ENCODE measurements at regions not wholly inside any gene's neighbourhood (a gene's known extent, or its start where the extent isn't known, plus 50 kb on each side); places are given as distances from the start of the nearest gene placed in this dataset.
"Not testable (repeated sequence)": the region's sequence is repeated elsewhere in the genome, so short reads cannot be mapped to it uniquely, and the experiment has no call there.

DNA sequence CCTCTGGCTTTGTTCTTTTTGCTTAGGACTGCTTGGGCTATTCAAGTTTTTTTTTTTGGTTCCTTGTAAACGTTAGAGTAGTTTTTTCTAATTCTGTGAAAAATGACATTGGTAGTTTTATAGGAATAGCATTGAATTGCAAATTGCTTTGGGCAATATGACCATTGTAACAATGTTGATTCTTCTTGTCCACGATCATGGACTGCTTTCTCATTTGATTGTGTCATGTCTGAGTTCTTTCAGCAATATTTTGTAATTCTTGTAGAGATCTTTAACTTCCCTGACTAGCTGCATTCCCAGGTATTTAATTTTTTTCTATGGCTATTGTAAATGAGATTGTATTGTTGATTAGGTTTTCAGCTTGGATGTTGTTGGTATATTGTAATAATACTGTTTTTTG, 286.2 kb upstream of the C1QTNF3 start:
- not testable (repeated sequence) for DNase-seq (ENCODE audit: low read depth)

DNA sequence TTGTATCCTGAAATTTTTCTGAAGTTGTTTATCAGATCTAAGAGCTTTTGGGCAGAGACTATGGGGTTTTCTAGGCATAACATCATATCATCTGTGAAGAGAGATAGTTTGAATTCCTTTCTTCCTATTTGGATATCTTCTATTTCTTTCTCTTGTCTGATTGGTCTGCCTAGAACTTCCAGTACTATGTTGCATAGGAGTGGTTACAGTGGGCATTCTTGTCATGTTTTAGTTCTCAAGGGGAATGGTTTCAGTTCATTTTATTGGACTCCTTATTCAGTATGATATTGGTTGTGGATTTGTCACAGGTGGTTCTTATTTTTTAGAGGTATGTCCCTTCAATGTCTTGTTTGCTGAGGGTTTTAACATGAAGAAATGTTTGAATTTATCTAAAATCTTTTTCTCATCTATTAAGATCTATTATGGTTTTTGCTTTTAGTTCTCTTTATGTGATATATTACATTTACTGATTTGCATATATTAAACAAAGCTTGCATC, 286.6 kb upstream of the C1QTNF3 start:
- DNase-seq (ENCODE audit: low read depth) = peak; percentile 1

DNA sequence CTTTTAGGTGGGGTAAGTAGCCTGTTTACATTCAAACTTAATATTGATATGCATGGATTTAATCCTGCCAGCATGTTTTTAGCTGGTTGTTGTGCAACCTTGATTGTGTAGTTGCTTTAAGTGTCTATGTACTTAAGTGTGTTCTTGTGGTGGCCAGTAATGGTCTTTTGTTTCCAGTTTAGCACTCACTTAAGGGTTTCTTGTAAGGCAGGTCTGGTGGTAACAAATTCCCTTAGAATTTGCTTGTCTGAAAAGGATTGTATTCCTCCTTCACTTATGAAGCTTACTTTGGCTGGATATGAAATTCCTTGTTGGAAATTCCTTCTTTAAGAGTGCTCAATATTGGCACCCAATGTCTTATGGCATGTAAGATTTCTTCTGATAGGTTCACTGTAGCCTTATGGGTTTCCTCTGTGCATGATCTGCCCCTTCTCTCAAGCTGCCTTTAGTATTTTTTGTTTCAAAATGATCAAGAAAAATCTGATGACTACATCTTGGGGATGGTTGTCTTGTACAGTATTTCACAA, 289.0 kb upstream of the C1QTNF3 start:
- DNase-seq (ENCODE audit: low read depth) = not testable (repeated sequence)

DNA sequence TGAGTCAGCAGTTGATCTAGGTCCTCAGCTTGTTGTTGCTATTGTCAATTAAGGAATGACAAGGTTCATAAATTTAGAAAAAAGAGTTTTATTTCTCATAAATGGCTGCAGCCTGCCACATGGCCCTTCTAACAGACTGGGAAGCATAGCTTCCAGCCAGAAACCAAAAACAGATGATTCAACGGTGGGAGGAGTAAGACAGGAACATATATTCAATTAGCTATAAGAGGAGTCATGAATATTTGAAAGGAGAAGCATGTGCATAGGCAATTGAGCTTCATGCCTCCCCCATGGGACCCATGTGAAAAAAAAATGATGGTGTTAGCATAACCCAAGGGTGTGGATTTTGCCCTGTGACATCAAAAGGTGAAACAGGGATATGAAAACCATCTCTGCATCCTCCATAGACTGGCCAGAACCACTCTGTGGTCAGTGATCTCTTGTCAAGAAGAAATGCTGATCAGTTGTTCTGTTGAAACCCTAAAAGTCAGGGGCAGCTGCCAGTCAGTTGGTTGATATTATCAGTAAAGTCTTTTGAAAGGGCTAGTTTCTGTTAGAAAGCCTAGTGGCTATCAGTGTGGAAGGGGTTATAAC, 296.5 kb upstream of the C1QTNF3 start:
- not testable (repeated sequence) for DNase-seq (ENCODE audit: low read depth)

DNA sequence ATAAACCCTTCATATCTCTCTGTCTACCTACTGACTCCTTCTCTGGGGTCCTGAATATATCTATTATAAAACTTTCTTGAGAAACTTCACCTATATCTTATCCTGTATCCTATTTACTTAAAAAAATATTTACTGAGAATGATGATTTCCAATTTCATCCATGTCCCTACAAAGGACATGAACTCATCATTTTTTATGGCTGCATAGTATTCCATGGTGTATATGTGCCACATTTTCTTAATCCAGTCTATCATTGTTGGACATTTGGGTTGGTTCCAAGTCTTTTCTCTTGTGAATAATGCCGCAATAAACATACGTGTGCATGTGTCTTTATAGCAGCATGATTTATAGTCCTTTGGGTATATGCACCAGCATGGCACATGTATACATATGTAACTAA, 301.7 kb upstream of the RAI14 start:
- not testable (repeated sequence) for DNase-seq (ENCODE audit: low read depth)

DNA sequence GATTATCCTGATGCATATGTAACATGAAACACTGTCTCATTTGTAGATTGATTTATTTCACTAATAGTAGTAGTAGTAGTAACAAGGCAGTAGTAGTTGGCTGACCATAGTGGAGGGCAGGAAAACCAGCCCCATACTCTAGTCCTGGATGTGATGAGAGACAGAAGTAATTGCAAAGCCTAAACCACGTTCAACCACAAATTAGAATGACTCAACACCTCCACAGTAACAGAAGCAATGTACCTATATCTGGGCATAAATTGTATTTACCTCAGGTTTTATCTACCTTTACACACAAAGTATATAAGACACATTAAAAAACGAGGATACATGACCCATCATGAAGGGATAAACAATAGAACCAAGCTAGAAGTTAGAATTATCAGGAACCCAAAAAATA, 284.7 kb upstream of the RAI14 start:
- not testable (repeated sequence) for DNase-seq (ENCODE audit: low read depth)

DNA sequence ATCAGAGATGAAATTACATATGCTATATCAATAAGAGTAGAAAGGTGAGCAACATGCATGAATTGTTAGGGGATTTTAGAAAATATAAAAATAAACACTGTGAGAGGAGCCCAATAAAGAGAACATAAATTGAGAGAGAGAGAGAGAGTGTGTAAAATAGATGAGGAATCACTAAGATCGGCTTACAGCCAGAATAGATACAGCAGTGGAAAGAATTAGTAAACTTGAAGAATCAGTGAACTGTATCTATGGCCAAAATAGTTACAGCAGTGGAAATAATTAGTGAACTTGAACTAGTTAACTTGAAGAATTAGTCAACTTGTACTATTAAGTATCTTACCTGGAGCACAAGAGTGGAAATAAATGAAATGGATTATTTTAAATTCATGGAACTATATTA, 284.3 kb upstream of the RAI14 start:
- not testable (repeated sequence) for DNase-seq (ENCODE audit: low read depth)

DNA sequence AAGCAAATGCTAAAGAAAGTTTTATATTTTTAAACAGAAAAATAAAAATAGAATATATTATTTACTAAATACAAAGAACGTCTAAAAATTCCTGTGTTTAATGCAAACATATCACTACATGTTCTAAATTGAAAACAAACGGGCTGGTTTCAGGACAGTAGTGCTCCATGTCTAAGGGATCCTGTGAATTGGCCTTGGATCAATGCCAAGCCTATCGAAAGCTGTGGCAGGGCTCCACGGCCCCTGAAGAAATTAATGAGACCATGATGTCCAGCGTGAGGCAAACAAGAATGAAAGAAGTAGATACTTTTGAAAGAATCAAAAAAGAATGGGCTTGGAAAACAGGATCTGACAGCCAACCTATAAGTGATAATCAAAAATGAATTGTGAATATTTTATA, 283.4 kb upstream of the RAI14 start:
- DNase-seq (ENCODE audit: low read depth) = not testable (repeated sequence)

DNA sequence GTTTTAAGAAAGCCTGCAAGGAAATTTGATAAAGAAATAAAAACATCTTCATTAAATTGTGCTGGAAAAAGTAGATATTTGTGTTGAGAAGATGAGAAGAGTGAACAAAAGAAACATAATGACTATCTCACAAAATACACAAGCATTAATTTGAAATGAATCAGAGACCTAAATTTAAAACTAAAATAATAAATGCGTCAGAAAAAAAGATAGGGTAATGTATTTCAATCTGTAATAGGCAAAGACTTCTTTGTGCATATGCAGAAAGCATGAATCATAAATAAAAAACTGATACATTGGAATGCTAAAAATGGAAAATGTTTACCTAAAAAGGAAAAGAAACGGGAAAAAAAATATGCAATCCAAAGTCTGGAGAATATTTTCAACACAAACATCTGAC, 278.5 kb upstream of the RAI14 start:
- not testable (repeated sequence) for DNase-seq (ENCODE audit: low read depth)

DNA sequence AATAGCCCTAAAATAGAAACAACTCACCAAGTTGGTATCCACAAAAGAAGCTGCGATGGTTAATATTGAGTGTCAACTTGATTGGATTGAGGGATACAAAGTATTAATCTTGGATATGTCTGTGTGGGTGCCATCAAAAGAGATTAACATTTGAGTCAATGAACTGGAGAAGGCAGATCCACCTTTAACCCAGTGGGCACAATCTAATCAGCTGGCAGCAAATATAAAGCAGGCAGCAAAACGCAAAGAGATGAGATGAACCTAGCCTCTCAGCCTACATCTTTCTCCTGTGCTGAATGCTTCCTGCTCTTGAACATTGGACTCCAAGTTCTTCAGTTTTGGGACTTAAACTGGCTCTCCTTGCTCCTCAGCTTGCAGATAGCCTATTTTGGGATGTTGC, 277.6 kb upstream of the RAI14 start:
- not testable (repeated sequence) for DNase-seq (ENCODE audit: low read depth)

DNA sequence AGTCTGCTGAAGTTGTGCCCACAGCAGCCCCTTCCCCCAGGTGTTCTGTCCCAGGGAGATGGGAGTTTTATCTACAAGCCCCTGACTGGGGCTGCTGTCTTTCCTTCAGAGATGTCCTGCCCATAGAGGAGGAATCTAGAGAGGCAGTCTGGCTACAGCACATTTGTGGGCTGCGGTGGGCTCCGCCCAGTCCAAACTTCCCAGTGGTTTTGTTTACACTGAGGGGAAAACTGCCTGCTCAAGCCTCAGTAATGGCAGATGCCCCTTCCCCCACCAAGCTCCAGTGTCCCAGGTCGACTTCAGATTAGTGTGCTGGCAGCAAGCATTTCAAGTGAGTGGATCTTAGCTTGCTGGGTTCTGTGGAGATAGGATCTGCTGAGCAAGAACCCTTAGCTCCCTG, 267.4 kb upstream of the RAI14 start:
- DNase-seq (ENCODE audit: low read depth) = not testable (repeated sequence)

DNA sequence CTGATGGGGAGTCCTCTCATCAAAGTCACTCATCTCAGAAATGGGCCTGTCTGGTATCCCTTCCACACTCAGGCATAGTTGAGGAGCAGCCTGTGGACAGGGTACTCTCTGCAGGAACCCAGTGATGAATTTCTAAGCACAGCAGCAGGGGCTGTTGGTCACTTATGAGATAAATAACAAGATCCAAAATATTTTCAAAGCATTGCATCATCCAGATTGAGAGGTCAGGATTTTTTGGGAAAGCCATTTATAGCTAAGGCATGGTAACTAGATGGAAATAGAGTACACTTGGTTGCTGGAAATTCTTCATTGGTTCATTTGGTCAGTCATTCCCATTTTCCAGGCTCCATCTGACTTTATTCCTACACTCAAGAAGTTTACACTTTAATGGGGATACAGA, 246.8 kb upstream of the RAI14 start:
- no peak for DNase-seq (ENCODE audit: low read depth)

DNA sequence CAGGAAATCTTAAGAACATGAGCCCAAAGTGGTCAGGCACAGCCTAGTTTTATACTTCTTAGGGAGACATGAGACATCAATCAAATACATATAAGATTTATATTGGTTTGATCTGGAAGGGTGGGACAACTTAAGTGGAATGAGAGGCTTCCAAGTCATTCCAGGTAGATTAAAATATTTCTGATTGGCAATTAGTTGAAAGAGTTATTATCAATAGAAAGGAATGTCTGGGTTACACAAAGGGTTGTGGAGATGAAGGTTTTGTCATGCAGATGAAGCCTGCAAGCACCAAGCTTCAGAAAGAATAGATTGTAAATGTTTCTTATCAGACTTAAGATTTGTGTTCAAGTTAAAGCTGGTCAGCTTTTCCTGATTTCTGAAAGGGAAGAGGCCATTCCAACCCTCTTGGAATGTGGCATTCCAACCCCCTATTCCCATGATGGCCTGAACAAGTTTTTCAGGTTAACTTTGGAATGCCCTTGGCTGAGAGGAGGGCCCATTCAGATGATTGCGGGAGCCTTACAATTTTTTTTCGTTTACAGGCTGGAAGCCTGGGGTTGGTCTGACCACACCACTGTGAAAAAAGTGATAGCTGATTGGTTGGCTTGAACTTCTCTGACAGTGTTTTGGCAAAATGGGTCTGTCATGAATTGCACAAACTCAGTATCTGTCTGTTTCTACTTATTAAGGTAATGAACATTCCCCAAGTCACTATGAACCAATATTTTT, 245.6 kb upstream of the RAI14 start:
- no peak for DNase-seq (ENCODE audit: low read depth)

DNA sequence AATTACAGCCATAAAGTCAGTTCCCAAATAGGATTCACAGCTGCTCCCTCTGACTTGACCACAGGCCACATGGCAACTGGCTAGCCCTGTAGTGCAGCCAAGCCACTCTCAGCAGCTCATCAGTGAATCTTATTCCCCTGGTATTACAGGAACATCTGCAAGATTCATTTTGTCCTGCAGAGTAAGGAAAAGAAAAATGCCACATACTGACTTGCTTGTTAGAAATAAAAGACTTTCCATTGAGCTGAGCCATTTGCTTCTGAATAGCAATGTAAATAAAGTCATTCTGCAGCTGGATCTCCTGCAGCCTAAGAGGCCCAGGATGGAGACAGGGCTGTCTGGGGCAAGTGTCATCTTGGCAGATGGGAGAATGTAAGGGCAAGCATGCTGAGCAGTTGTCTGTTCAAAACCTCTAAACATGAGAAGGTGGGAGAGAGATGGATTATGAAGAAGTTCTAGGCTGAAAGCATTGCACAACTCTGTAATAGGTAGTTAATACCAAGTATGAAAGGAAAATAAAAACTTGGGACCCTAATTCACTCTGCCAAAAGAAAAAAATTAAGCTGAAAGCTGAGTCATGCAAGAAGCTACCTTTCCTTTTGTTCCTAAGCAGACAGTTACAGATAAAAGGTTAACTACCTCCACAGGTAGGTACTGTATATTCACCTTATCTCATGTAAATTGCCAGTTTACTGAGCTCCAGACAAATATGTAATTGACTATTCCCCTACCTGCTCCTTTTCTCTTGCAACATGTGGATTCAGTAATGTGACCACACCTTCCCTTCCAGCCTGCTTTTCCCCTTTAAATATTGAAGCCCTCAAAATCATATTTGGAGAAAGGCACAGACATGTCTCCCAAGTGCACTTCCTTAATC, 244.4 kb upstream of the RAI14 start:
- no peak for DNase-seq (ENCODE audit: low read depth)

DNA sequence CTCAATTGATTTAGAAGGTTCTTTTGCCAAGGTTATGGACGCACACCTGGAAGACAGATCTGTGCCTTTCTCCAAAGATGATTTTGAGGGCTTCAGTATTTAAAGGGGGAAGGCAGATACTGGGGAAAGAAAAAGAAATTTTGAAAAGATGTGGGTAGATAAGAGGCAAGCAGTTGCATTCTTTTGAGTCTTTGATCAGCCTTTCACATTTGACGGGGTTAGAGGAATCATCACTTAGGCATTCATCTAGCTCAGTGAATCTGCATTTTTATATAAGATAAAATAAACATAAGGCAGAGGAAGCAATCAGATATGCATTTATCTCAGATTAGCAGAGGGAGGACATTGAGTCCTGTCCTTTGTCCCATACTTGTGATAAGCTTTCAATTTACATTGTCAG, 243.4 kb upstream of the RAI14 start:
- DNase-seq (ENCODE audit: low read depth) = no peak

DNA sequence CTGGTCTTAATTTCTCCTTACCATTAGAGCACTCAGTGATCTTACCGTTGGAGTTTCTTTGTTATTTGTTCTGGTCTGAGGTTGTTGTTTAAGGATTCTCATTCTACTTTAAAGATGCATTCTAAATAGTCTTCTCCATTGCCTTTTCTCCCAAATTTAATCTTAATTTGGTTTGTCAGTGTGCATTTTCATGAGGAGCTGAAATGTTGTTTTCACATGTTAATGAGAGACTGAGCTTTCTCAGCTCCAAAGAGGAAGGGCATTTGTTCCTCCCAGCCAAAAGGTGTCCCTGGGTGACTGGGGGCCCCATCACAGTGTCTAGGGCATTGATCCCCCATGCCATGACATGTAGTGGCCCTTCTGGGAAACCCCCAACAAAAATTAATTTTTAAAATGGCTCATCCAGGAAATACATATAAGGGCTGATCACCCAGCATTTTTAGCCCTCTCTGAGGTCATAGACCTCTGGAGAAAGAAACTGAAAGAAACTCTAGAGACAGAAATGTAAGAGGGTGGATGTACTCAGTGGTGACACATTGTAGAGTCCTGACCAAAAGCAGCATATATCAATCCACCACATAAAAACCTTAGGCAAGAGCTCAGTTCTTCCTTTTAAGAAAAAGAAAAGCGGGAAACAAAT, 240.4 kb upstream of the RAI14 start:
- DNase-seq (ENCODE audit: low read depth) = no peak

DNA sequence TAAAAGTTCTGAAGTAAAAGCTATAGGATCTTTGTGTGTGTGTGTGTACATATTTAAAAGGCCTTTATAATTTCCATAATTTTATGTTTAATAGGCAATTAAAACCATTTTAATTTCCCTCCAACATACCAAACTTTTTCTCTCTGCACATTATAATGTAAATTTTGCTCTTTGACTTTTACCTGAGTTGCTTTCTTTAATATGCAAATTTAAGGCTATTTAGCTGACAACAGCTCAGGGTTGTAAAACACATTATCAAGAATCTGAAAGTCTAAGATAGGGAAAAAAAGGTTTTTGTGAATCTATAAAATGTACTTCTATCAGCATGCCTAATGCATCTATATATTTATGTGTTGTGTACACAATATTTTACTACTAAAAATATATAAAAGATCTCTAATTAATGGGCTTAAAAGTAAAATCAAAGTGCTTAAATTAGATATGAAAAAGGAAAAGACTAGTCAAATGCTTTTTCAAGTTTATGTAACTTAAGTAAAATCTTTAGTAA, 239.6 kb upstream of the RAI14 start:
- DNase-seq (ENCODE audit: low read depth) = no peak

DNA sequence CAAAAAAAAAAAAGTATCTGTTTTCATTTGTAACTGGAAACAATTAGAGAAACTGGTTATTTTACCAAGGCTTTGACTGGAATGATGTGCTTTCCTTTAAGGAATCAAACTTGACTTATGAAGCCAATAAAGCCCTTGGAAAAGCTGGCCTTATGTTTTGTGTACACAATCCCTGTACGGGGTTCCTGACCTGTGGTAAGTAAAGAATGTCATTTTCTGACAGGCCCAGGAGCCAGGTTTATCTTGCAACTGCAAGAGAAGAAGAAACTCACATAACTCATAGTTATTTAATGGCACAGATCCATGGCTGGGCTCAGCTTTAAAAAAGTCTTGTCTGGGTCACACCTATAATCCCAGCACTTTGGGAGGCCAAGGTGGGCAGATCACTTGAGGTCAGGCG, 235.9 kb upstream of the RAI14 start:
- DNase-seq (ENCODE audit: low read depth) = not testable (repeated sequence)

DNA sequence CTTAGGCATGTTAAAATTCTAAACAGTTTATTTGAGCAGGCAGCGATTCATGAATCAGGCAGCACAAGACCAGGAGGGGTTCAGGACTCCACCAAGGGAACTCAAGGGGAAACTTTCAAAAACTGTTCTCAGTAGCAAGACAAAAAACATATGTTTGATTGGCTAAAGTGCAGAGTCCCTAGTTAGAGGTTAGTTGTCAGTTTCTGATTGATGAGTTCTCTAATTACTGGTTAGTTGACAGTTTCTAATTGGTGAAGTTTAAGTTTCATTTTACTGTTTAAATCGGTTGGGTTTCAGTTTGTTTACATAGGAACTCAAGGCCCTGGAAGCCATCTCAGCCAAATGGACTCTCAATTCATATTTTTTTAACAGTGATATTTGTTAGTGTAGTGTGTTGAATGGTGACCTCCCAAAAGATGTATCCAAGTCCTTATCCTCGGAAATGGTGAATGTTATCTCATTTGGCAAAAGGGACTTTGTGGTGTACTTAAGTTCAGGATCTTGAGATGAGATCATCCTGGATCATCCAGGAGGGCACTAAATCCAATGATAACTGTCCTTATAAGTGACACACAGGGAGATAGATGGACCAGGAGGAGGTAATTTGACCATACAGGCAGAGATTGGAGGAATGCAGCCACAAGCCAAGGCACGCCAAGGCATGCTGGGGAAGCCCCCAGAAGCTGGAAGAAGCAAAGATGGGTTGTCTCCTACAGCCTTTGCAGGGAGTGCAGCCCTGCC, 219.2 kb upstream of the RAI14 start:
- DNase-seq (ENCODE audit: low read depth) = no peak

DNA sequence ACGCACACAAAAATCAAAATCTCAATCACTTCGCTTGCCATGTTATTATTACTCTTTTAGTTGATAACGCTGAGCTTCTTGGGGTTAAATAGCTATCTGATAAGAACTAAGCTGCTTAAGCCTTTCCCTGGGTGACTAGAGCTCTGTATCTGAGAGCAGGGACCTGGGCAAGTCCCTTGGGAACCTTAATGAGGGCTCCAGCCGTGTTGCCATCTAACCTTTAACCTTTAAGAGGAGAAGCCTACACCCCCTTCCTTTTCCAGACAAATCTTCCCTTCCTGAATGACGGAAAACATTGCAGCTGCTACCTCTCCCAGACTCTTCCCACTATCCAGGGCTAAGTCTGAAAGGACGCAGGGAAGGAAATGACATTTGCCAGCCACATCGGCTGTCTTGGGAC, 216.5 kb upstream of the RAI14 start:
- DNase-seq (ENCODE audit: low read depth) = no peak

DNA sequence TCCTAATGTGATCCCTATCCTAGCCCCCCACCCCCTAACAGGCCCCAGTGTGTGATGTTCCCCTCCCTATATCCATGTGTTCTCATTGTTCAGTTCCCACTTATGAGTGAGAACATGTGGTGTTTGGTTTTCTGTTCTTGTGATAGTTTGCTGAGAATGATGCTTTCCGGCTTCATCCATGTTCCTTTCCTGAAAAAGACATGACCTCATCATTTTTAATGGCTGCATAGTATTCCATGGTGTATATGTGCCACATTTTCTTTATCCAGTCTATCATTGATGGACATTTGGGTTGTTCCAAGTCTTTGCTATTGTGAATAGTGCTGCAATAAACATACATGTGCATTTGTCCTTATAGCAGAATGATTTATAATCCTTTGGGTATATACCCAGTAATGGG, 214.4 kb upstream of the RAI14 start:
- not testable (repeated sequence) for DNase-seq (ENCODE audit: low read depth)
